Kasumi-1 (cell line): ENCODE measurements at regions not wholly inside any gene's neighbourhood (a gene's known extent, or its start where the extent isn't known, plus 50 kb on each side); places are given as distances from the start of the nearest gene placed in this dataset.
A peak's percentile ranks its signal among the peaks of the same experiment; 100 is the strongest.
"Not testable (repeated sequence)": the region's sequence is repeated elsewhere in the genome, so short reads cannot be mapped to it uniquely, and the experiment has no call there.

Experiments used
- DNase-seq, 2 experiments: peaks; one replicate each; lab custom pipeline; 2025; lab: John Stamatoyannopoulos, UW

DNA sequence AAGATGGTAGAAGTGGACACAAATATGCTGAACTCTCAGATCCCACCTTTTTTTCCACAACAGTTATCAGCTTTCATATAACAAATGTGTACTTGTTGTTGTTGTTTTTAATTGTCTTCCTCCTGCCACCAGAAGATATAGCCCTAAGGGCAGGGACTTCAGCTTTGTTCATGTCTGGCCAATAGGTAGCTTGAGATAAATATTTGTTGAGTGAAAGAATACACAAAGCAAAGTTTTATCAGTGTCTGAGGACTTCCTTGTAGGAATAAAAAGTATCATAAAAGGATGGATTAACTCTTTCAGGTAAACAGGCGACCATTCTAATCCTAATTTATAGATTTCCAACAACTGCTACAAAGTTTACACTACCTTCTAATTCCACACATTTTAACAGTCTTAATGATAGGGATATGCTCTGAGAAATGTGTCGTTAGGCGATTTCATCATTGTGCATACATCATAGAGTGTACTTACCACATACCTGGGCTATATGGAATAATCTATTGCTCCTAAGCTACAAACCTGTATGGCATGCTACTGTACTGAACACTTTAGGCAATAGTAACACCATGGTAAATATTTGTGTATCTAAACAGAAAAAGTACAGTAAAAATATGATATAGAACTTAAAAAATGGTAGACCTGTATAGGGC lies 186.1 kb downstream of the ATOH1 start:
- DNase-seq: no peak

- DNase-seq: no peak
These were observed 187.4 kb downstream of the ATOH1 start for GRCh38 chr4:94015956-94016355.

DNA sequence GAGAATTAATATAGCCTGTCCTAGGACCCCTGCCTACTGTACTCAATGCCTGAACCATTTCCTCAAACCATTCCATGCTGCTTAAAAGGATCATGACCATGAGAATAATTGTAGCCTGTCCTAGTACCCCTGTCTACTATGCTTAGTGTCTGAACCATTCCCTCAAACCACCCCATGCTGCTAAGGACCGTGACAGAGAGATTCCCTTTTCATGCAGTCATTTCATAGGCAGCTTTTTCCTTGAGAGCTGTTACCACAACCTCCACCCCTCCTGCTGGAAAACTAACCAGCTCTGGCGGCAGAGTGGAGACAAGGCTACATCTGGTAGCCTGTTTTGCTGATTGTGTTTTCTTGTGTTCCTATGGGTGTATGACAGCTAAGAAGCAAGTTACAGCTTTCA lies 174.9 kb upstream of the SMARCAD1 start:
- DNase-seq: no peak

DNA sequence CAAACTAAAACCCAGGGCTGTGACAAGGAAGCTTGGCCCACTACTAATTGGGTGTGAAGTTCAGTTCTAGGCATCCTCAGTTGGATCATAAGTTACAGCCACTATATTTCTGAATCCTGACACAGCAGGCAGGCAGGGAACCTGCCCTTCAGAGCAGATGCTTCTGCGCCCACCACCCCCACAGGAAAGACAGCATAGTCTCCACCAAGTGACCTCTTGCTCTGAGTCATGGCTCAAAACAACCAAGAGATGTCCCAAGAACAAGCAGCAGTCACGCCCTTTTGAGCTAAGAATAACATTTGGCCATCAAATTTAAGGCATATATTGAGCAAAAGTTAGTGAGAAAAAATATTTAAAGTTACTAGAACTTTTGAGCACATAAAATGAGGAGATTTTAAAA lies 170.7 kb upstream of the SMARCAD1 start:
- no peak for DNase-seq

DNA sequence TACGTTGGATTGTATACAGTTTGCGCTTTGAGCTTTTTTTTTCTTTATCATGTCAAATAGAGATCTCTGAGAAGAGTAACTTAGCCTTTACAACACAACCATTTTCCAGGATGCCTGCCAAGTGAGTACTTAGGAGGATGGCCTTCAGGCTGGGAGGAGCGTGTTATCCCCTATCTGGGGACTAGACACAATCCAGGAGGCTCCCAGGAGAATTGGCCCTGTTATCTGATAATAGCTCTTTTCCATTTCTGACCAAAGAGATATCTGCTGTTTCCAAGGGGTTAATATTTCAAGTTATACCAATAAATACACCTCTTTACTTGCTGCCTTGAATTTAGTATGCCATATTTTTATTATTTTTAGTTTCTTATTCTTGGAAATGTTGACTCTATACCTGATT lies 169.5 kb upstream of the SMARCAD1 start:
- DNase-seq: no peak

DNA sequence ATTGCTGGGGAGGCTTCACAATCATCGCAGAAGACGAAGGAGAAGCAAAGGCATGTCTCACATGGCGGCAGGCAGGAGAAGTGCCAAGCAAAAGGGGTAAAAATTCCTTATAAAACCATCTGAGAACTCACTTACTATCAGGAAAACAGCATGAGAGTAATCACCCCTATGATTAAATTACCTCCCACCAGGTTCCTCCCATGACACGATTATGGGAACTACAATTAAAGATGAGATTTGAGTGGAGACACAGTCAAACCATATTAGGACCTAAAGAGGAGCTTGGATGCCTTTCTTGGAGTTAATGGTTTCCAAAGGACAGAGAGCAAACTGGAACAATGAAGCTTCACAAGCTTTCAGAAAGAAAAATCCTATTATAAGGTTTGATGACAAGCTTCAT lies 168.4 kb upstream of the SMARCAD1 start:
- no peak for DNase-seq

- not testable (repeated sequence) for DNase-seq
These were observed 163.2 kb upstream of the SMARCAD1 start for GRCh38 chr4:94044471-94044870.

DNA sequence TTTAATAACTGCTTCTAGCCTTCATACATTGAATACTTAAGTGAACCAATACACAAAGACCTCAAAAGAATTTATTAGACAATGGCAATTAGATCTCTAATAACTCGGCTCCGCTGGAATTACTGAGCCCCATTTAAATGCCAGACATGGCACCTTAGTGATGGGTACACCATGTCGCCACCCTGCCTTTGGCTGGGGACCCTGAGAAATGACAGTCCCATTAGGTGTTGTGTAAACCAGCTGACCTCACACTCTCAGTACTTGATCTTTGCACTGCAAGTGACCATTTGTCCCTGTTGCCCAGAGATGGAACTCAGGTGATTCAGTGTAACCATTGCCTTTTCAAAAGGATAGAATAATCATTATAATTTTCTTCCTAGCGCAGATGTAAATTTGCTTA lies 144.6 kb upstream of the SMARCAD1 start:
- DNase-seq: no peak

DNA sequence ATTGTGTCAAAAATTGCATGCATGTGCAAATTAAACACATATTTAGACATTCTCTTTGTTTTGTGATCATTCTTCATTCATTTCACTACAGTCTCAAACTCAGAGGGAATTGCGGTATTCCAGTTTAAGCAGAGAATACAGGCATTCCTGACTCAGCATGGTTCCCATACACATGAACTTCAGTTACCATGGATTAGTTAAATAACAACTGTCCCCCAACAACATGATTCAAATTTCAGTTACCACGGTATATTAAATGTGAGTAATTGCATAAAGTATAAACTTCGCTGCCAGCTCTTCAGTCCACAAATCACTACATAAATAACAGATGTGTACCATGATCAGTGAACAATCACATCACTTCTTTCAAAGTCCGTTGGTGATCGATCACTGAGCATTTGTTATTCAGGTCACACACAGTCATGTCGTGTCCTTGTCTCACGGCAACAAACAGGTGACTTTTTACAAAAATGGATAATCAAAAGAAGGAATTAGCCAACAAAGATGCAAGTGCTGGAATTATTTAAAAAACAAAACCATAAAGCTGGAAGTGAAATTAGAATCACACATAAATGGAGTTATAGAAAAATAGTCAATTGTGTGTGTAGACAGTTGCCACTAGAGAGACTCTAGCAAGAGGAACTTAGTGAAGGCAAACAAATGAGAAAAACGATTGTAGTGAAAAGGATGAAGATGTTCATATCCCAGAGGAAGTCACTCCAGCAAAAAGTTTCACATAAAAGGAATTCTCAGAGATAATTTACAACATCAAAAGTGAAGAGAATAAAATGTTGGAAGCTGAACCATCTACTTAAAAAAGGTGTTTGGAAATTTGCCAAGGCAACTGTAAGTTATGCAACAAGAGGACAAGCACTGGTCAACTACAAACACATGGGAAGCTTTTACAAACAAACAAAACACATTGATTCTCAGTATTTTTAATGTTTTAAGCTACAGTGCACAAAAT lies 138.6 kb upstream of the SMARCAD1 start:
- no peak for DNase-seq

GRCh38 chr4:94076498-94076897 lies 131.2 kb upstream of the SMARCAD1 start:
- DNase-seq: no peak

DNA sequence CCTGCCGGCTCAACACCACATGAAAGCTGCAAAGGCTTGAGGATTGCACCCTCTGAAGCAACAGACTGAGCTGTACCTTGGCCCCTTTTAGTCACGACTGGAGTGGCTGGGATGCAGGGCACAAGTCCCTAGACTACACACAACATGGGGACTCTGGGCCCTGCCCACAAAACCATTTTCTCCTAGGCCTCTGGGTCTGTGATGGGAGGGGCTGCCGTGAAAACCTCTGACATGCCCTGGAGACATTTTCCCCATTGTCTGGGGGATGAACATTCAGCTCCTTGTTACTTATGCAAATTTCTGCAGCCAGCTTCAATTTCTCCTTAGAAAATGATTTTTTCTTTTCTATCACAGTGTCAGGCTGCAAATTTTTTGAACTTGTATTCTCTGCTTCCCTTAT lies 123.5 kb upstream of the SMARCAD1 start:
- no peak for DNase-seq

GRCh38 chr4:94099141-94099540 lies 108.5 kb upstream of the SMARCAD1 start:
- DNase-seq: not testable (repeated sequence)

DNA sequence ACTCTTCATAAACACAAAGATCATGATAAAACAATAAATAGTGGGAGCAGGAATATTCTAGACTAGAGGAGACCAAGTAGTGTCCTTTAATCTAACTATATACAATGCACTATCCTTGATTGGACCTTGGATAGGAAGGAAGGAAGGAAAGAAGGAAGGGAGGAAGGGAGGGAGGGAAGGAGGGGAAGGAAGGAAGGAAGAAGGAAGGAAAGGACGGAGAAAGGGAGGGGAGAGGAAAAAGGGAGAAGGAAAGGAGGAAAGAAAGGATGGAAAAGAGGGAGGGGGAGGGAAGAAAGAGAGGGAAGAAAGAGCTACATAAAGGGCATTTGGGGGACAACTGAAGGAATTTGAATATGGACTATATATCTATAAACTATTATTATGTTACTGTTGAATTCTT lies 95.0 kb upstream of the SMARCAD1 start:
- DNase-seq: no peak

GRCh38 chr4:94115687-94116086 lies 92.0 kb upstream of the SMARCAD1 start:
- DNase-seq: no peak

DNA sequence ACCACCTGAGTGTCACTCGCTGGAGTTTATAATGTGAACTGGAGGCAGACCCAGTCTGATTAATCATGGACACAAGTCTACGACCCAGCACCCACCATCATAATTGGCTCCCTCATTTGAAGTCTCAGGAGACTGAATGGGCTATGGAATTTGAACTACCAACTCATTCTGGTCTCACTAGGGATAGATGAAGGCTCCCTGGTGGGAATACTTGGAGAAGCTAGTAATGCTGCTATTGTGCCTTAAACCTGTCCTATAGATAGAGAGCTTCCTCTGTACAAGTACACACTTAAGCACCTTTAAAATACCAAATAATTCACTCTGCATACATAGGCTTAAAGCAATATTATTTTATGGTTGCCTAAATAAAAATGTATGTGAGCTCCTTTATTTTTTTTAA lies 90.8 kb upstream of the SMARCAD1 start:
- no peak for DNase-seq

- peak; percentile 65 to 68 for DNase-seq
These were observed 81.0 kb upstream of the SMARCAD1 start for GRCh38 chr4:94126669-94127068.

- peak; percentile 36 to 46 for DNase-seq
These were observed 79.8 kb upstream of the SMARCAD1 start for GRCh38 chr4:94127707-94128328.

DNA sequence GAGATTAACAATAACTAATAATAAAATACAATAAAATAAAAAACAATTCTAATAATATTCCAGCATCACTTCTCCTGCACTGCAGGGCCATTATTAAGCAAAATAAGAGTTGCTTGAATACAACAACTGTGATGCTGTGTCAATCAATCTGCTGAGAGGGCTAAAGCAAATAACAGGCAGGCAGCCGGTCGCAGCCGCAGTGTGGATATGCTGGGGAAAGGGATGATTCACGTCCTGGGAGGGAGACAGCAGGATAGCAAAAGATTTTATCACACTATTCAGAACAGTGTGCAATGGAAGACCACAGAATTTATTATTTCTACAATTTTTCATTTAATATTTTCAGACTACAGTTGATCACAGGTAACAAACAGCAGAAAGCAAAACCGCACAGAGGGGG lies 76.5 kb upstream of the SMARCAD1 start:
- no peak for DNase-seq

DNA sequence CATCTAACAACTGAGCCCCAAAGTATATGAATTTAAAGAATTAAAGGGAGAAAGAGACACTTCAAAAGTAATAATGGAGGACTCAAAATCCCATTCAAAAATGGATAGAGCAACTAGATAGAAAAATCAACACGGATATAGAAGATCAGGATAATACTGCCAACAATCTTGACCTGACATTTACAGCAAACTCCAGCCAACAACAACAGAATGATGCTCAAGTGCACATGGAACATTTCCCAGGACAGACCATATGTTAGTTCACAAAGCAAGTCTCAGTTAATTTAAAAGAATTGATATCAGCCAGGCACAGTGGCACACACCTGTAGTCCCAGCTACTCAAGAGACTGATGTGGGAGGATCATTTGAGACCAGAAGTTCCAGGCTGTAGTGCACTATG lies 72.0 kb upstream of the SMARCAD1 start:
- no peak for DNase-seq

GRCh38 chr4:94139931-94140612 lies 67.6 kb upstream of the SMARCAD1 start:
- no peak for DNase-seq

- DNase-seq: no peak
These were observed 66.7 kb upstream of the SMARCAD1 start for GRCh38 chr4:94141001-94141400.

DNA sequence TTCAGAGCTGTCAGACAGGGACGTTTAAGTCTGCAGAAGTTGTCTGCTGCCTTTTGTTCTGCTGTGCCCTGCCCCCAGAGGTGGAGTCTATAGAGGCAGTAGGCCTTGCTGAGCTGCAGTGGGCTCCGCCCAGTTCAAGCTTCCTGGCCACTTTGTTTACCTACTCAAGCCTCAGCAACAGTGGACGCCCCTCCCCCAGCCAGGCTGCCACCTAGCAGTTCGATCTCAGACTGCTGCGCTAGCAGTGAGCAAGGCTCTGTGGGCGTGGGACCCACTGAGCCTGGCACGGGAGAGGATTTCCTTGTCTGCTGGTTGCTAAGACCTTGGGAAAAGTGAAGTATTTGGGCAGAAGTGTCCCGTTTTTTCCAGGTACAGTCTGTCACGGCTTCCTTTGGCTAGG lies 59.6 kb upstream of the SMARCAD1 start:
- not testable (repeated sequence) for DNase-seq
